Endothelial cell of umbilical vein (primary cell): ENCODE measurements at regions not wholly inside any gene's neighbourhood (a gene's known extent, or its start where the extent isn't known, plus 50 kb on each side); places are given as distances from the start of the nearest gene placed in this dataset.

Experiments used
- BruUV-seq: library from RNA; stranded (reverse); fragments of 400-500 nt; replicated peaks from 2 replicates; lab custom pipeline; 2021; lab: Mats Ljungman, UMichigan
- CTCF ChIA-PET: fragments of 300-600, 350-600 bp; sonication (Branson Sonifier 250); formaldehyde crosslinking; loops from one replicate; lab custom pipeline; 2021; ENCODE audit warnings: antibody characterized with exemption, inconsistent platforms; lab: Charles Lee
- POLR2A ChIA-PET: fragments of 300-600, 350-600 bp; sonication (Branson Sonifier 250); formaldehyde crosslinking; loops from one replicate; lab custom pipeline; 2021; ENCODE audit warnings: antibody characterized with exemption, inconsistent platforms; lab: Charles Lee
- DNase-seq: peaks from one replicate; pipeline ENCODE4 v3.0.0-alpha.2; 2011; ENCODE audit warnings: low read depth, low spot score
- FAIRE-seq: peaks from 2 replicates; lab custom pipeline; 2011; peaks lifted over from hg19 to GRCh38; lab: Jason Lieb, UNC
- H2AFZ ChIP-seq: 2 replicates; pipeline ENCODE4 v1.6.0; 2012; ENCODE audit warnings: low read depth, low read length, control low read depth, inconsistent platforms
- H3K27ac ChIP-seq: 2 replicates; pipeline ENCODE4 v1.5.1; 2011; ENCODE audit warnings: low read depth, mild to moderate bottlenecking, control low read depth, low read length, moderate library complexity; ENCODE audit not compliant: insufficient read depth
- H3K27me3 ChIP-seq, 2 experiments: 2 replicates each; pipeline versions ENCODE4 v1.6.0 to v1.6.1; 2011; ENCODE audit warnings: low read length in 2 of 2, mixed read lengths in 1 of 2; ENCODE audit not compliant: control insufficient read depth in 2 of 2, insufficient read depth in 2 of 2
- H3K36me3 ChIP-seq, 2 experiments: 2 replicates in 1 of 2; 3 replicates in 1 of 2; pipeline ENCODE4 v1.5.1; 2011; ENCODE audit warnings: low read length in 2 of 2, mild to moderate bottlenecking in 1 of 2, moderate library complexity in 1 of 2; ENCODE audit not compliant: control insufficient read depth in 2 of 2, insufficient read depth in 2 of 2; ENCODE audit errors: extremely low read depth in 1 of 2
- H3K4me1 ChIP-seq: 3 replicates; pipeline ENCODE4 v1.5.1; 2011; ENCODE audit warnings: mild to moderate bottlenecking, low read length; ENCODE audit not compliant: control insufficient read depth, insufficient read depth; ENCODE audit errors: extremely low read depth
- H3K4me2 ChIP-seq: 2 replicates; pipeline ENCODE4 v1.6.1; 2011; ENCODE audit warnings: low read length, control low read depth, mixed read lengths; ENCODE audit not compliant: insufficient read depth
- H3K4me3 ChIP-seq, 3 experiments: fragments of 200-600 bp in 1 of 3; sonication (generic), shearing (Covaris generic) in 1 of 3; replicated peaks in 1 of 3; 2 replicates each; pipeline ENCODE4 v1.5.1; 2011 to 2016; ENCODE audit warnings: control low read depth in 3 of 3, low read length in 3 of 3, mild to moderate bottlenecking in 2 of 3, inconsistent platforms in 1 of 3, low read depth in 1 of 3, moderate library complexity in 1 of 3; ENCODE audit not compliant: insufficient read depth in 1 of 3
- H3K79me2 ChIP-seq: 2 replicates; pipeline ENCODE4 v1.6.0; 2012; ENCODE audit warnings: low read length, inconsistent platforms; ENCODE audit not compliant: control insufficient read depth, insufficient read depth
- H3K9ac ChIP-seq: replicated peaks from 2 replicates; pipeline ENCODE3; 2011; ENCODE audit warnings: low read length, control low read depth; ENCODE audit not compliant: insufficient read depth; ENCODE audit errors: extremely low read depth
- H3K9me1 ChIP-seq: replicated peaks from 3 replicates; pipeline ENCODE4 v1.6.0; 2011; ENCODE audit warnings: mild to moderate bottlenecking, low read length; ENCODE audit not compliant: control insufficient read depth, insufficient read depth; ENCODE audit errors: extremely low read depth
- H3K9me3 ChIP-seq: replicated peaks from 2 replicates; pipeline ENCODE4 v1.5.1; 2012; ENCODE audit warnings: low read length, inconsistent platforms; ENCODE audit not compliant: control insufficient read depth, insufficient read depth
- H4K20me1 ChIP-seq: replicated peaks from 2 replicates; pipeline ENCODE3; 2011; ENCODE audit warnings: mild to moderate bottlenecking, low read length; ENCODE audit not compliant: control insufficient read depth, insufficient read depth; ENCODE audit errors: extremely low read depth
- EZH2 ChIP-seq: IDR thresholded peaks from 2 replicates; pipeline ENCODE4 v1.6.1; 2012; ENCODE audit warnings: borderline replicate concordance, low read depth, mild to moderate bottlenecking, moderate library complexity, low read length, inconsistent platforms; ENCODE audit not compliant: severe bottlenecking
- GATA2 ChIP-seq: IDR thresholded peaks from 2 replicates; pipeline ENCODE4 v1.7.0; 2011; ENCODE audit warnings: low read depth, mild to moderate bottlenecking, moderate library complexity, mixed read lengths, low read length; ENCODE audit not compliant: insufficient read length, insufficient read depth
- JUN ChIP-seq: IDR thresholded peaks from 2 replicates; pipeline ENCODE4 v1.6.1; 2011; ENCODE audit warnings: borderline replicate concordance, low read depth; ENCODE audit not compliant: insufficient read length, insufficient read depth
- MAX ChIP-seq: IDR thresholded peaks from 2 replicates; pipeline ENCODE4 v1.6.1; 2011; ENCODE audit not compliant: insufficient read depth, insufficient read length
- MYC ChIP-seq: IDR thresholded peaks from one replicate; pipeline ENCODE4 v1.6.1; 2011; ENCODE audit warnings: mild to moderate bottlenecking, low read depth, low read length
- POLR2A ChIP-seq: IDR thresholded peaks from 2 replicates; pipeline ENCODE4 v1.6.1; 2012; ENCODE audit warnings: low read depth, mild to moderate bottlenecking, control low read depth, low read length
- POLR2AphosphoS5 ChIP-seq: IDR thresholded peaks from 2 replicates; pipeline ENCODE4 v1.6.1; 2012; ENCODE audit warnings: low read depth, mild to moderate bottlenecking, control low read depth, low read length, moderate library complexity; ENCODE audit not compliant: insufficient read depth
- dilution Hi-C: fragments of 300-500 bp; cut with MboI; formaldehyde crosslinking; loops from one replicate; pipeline ENCODE4 v1.15.0; 2019; ENCODE audit warnings: low sequenced_read_pairs; ENCODE audit not compliant: extremely low pct_ligation_motif_present
- intact Hi-C: fragments of 100-400 bp; cut with micrococcal nuclease; formaldehyde crosslinking; loops from one replicate; pipeline ENCODE4 v1.10.0; 2022
- TF ChIP-seq, protein P1 (sequence below), 2 donors: IDR thresholded peaks; 1 replicate in 1 of 2; 2 replicates in 1 of 2; pipeline ENCODE4 v1.5.1; 2011; ENCODE audit warnings: low read length in 2 of 2, mild to moderate bottlenecking in 2 of 2, moderate library complexity in 2 of 2, control low read depth in 1 of 2, inconsistent platforms in 1 of 2, low read depth in 1 of 2; ENCODE audit not compliant: insufficient read depth in 1 of 2; ENCODE audit errors: extremely low read depth in 1 of 2

- Histone ChIP-seq H3K4me2 (no peak overlapping the region), H3K36me3 (no peaks in the 10 kb centered on the region), H3K79me2 (no peaks in the 10 kb centered on the region), H3K9ac (no peak overlapping the region), H4K20me1 (no peaks in the 10 kb centered on the region), H2AFZ (no peak overlapping the region), H3K4me1 (no peaks in the 10 kb centered on the region), H3K27me3 (no peaks in the 10 kb centered on the region), H3K9me3 (no peaks in the 10 kb centered on the region), H3K9me1 (no peaks in the 10 kb centered on the region), H3K27ac (no peak overlapping the region), H3K4me3 (no peak overlapping the region)
- DNase-seq (no peak), FAIRE-seq (no peak)
- dilution Hi-C loops (no loop called here), intact Hi-C loops (no loop called here)
- CTCF ChIA-PET: interaction anchor here (1.4 kb wide), 1 partner anchor 9 kb away, joined by 3 read pairs; no protein-coding TSS in a partner anchor
- BruUV-seq: no TSS peak
- POLR2A ChIA-PET: no interaction called here
- TF ChIP-seq MAX (no peak), MYC (no peak), GATA2 (no peak), JUN (no peak)
- TF ChIP-seq, protein P1, sequence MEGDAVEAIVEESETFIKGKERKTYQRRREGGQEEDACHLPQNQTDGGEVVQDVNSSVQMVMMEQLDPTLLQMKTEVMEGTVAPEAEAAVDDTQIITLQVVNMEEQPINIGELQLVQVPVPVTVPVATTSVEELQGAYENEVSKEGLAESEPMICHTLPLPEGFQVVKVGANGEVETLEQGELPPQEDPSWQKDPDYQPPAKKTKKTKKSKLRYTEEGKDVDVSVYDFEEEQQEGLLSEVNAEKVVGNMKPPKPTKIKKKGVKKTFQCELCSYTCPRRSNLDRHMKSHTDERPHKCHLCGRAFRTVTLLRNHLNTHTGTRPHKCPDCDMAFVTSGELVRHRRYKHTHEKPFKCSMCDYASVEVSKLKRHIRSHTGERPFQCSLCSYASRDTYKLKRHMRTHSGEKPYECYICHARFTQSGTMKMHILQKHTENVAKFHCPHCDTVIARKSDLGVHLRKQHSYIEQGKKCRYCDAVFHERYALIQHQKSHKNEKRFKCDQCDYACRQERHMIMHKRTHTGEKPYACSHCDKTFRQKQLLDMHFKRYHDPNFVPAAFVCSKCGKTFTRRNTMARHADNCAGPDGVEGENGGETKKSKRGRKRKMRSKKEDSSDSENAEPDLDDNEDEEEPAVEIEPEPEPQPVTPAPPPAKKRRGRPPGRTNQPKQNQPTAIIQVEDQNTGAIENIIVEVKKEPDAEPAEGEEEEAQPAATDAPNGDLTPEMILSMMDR (IDR thresholded peaks at IDR 0.05; ENCODE audit: extremely low read depth in 1 of 2, insufficient read depth in 1 of 2, low read depth in 1 of 2, low read length in 2 of 2): no peak
Observed at GRCh38 chr1:190908246-190908645, 430.6 kb upstream of the BRINP3 start.

- POLR2A ChIA-PET: no interaction called here
- CTCF ChIA-PET: no interaction called here
- Histone ChIP-seq H3K9me1 (no peaks in the 10 kb centered on the region), H3K9me3 (no peaks in the 10 kb centered on the region), H3K27ac (no peak overlapping the region), H3K9ac (no peak overlapping the region), H4K20me1 (no peaks in the 10 kb centered on the region), H2AFZ (no peak overlapping the region), H3K4me2 (no peak overlapping the region), H3K4me3 (no peak overlapping the region), H3K36me3 (no peaks in the 10 kb centered on the region), H3K79me2 (no peaks in the 10 kb centered on the region), H3K27me3 (no peaks in the 10 kb centered on the region), H3K4me1 (no peaks in the 10 kb centered on the region)
- BruUV-seq: no TSS peak
- TF ChIP-seq GATA2 (no peak), POLR2AphosphoS5 (no peak), MYC (no peak), EZH2 (no peak), POLR2A (no peak), MAX (no peak)
- TF ChIP-seq, protein P1 (IDR thresholded peaks at IDR 0.05; ENCODE audit: extremely low read depth in 1 of 2, insufficient read depth in 1 of 2, low read depth in 1 of 2, low read length in 2 of 2): no peak
- FAIRE-seq: no peak
- dilution Hi-C loops: no loop called here
- intact Hi-C loops: no loop called here
- DNase-seq: no peak
Observed at GRCh38 chr1:190908691-190909090, 431.0 kb upstream of the BRINP3 start.
